ENCODE measurements at regions not wholly inside any gene's neighbourhood (a gene's known extent, or its start where the extent isn't known, plus 50 kb on each side); places are given as distances from the start of the nearest gene placed in this dataset.

DNA sequence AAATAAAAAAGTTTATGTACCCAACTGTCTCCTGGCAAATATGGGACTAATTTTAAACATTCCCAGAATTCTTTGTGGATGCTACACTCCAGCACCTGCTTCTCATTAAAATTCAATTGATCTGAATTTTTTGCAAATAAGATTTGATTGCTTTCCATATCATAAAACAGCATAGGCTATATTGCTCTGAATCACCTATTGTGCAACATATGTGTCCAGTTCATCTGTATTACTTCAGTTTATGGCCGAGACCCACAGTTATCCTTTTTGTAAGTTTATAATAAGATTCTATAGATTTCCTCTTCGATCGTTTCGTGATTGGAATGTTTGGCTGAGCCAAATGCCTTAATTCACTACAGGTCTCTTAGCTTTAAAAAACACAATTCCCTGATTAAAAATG is 351.1 kb downstream of the TFEC start:
- Mint-ChIP-seq H3K4me3 (no peak overlapping the region), H3K27ac (no peak overlapping the region), H3K4me1 (no peaks in the 10 kb centered on the region), H3K36me3 (no peaks in the 10 kb centered on the region), H3K9me3 (no peaks in the 10 kb centered on the region), H3K27me3 (no peaks in the 10 kb centered on the region)
- DNase-seq (no peak), ATAC-seq (ENCODE audit: low read depth in 2 of 2) (no peak)

GRCh38 chr7:115678086-115678982 is 352.2 kb downstream of the TFEC start:
- Mint-ChIP-seq H3K4me3 (no peak overlapping the region), H3K27me3 (no peaks in the 10 kb centered on the region), H3K4me1 (no peaks in the 10 kb centered on the region), H3K9me3 (no peaks in the 10 kb centered on the region), H3K27ac (no peak overlapping the region), H3K36me3 (no peaks in the 10 kb centered on the region)
- no peak for DNase-seq
- no peak for ATAC-seq (ENCODE audit: low read depth in 2 of 2)

GRCh38 chr7:115676707-115677106 is 353.9 kb downstream of the TFEC start:
- H3K27me3 Mint-ChIP-seq: no peaks in the 10 kb centered on the region
- no peaks in the 10 kb centered on the region for H3K4me1 Mint-ChIP-seq
- H3K9me3 Mint-ChIP-seq: no peaks in the 10 kb centered on the region
- no peak overlapping the region for H3K27ac Mint-ChIP-seq
- ATAC-seq (ENCODE audit: low read depth in 2 of 2) (no peak), DNase-seq (no peak)
- H3K4me3 Mint-ChIP-seq: no peak overlapping the region
- no peaks in the 10 kb centered on the region for H3K36me3 Mint-ChIP-seq

DNA sequence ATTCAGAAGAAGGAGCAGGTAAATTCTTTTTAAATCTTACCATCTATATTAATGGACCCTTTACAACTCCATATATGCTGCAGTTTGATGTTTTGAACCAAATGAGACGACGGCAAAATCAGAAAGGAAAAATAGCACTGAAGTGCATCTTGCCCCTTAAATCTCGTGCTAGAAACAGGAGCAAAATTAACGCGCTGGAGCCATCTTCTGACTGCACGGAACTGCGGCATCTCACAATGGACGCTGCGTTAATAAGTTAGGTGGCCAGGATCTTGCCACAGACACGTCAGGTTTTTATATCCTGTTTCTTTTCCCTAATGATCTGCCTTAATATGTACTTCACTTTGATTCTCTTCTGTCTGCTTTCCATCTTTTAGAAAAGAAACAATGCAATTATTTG is 354.5 kb downstream of the TFEC start:
- ATAC-seq (ENCODE audit: low read depth in 2 of 2) (no peak), DNase-seq (no peak)
- no peaks in the 10 kb centered on the region for H3K27me3 Mint-ChIP-seq
- no peaks in the 10 kb centered on the region for H3K9me3 Mint-ChIP-seq
- no peaks in the 10 kb centered on the region for H3K4me1 Mint-ChIP-seq
- H3K27ac Mint-ChIP-seq: no peak overlapping the region
- no peak overlapping the region for H3K4me3 Mint-ChIP-seq
- H3K36me3 Mint-ChIP-seq: no peaks in the 10 kb centered on the region

DNA sequence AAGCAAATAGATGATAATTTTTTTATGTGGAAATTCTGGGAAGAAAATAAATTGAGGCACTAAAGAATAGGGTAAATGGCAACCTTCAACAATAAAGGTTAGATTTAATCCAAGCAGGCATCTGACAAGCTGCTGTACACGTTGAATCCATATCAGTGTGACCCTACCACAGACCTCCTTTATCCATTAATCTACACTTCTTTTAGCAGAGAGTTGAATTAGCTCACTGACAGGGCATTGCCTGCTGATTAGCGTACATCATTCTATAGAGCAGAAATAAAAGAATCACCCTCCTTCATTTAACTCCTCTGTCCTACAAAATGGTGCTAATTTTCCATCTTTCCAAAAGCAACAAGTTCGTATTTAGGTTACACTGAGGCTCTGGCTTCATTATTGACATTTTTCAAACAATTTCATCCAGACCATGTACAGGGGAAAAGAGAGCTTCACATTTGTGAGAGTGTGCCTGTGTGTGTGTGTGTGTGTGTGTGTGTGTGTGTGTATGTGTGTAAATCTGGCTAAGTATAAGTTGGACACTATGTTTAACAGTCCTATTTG is 356.0 kb downstream of the TFEC start:
- no peak overlapping the region for H3K4me3 Mint-ChIP-seq
- H3K4me1 Mint-ChIP-seq: no peaks in the 10 kb centered on the region
- no peaks in the 10 kb centered on the region for H3K36me3 Mint-ChIP-seq
- no peak for DNase-seq
- no peak overlapping the region for H3K27ac Mint-ChIP-seq
- no peaks in the 10 kb centered on the region for H3K9me3 Mint-ChIP-seq
- no peaks in the 10 kb centered on the region for H3K27me3 Mint-ChIP-seq
- no peak for ATAC-seq (ENCODE audit: low read depth in 2 of 2)

- H3K36me3 Mint-ChIP-seq: no peaks in the 10 kb centered on the region
- no peak overlapping the region for H3K27ac Mint-ChIP-seq
- H3K9me3 Mint-ChIP-seq: no peaks in the 10 kb centered on the region
- no peaks in the 10 kb centered on the region for H3K27me3 Mint-ChIP-seq
- H3K4me3 Mint-ChIP-seq: no peak overlapping the region
- ATAC-seq (ENCODE audit: low read depth in 2 of 2) (no peak), DNase-seq (no peak)
- H3K4me1 Mint-ChIP-seq: no peaks in the 10 kb centered on the region
Observed at GRCh38 chr7:115672024-115672423, 358.5 kb downstream of the TFEC start.

DNA sequence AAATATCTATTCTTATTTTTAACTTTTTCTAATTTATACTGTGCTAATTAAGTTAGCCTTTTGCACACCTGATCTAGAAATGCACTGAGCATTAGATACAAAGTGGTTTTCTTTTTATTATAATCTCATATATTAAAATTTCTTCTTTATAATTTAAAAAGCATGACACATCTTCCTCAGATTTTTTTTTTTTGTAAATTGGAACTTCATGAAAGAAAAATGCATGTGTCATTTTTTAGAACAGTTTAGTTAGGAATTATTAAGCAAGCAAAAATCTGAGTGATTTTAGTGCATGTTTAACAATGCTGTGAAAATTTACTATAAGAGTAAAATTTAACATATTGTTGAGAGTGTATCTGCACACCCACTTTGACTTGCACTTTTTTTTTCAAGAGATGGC is 367.9 kb downstream of the TFEC start:
- H3K27ac Mint-ChIP-seq: no peak overlapping the region
- no peaks in the 10 kb centered on the region for H3K4me1 Mint-ChIP-seq
- no peaks in the 10 kb centered on the region for H3K9me3 Mint-ChIP-seq
- ATAC-seq (ENCODE audit: low read depth in 2 of 2): no peak
- no peak overlapping the region for H3K4me3 Mint-ChIP-seq
- H3K36me3 Mint-ChIP-seq: no peaks in the 10 kb centered on the region
- no peaks in the 10 kb centered on the region for H3K27me3 Mint-ChIP-seq
- DNase-seq: no peak

DNA sequence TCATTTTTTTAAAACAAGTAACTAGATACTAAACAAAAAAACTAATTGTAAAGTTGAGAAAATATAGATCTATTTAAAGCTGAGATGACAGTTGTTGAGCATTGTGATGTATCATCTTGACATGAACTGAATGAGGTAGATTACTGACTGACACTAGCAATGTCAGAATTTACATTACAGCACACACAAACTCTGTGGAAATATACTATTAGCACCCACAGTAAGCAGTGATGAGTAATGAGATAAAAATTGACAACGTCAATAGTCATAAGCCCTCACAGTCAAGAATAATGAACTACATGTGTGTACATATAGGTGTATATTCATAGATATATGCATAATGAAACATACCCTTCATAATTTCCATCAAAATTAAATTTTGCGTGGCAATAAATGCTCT is 368.4 kb downstream of the TFEC start:
- no peaks in the 10 kb centered on the region for H3K4me1 Mint-ChIP-seq
- no peak overlapping the region for H3K4me3 Mint-ChIP-seq
- DNase-seq: no peak
- no peaks in the 10 kb centered on the region for H3K9me3 Mint-ChIP-seq
- no peak for ATAC-seq (ENCODE audit: low read depth in 2 of 2)
- H3K27ac Mint-ChIP-seq: no peak overlapping the region
- no peaks in the 10 kb centered on the region for H3K36me3 Mint-ChIP-seq
- H3K27me3 Mint-ChIP-seq: no peaks in the 10 kb centered on the region

DNA sequence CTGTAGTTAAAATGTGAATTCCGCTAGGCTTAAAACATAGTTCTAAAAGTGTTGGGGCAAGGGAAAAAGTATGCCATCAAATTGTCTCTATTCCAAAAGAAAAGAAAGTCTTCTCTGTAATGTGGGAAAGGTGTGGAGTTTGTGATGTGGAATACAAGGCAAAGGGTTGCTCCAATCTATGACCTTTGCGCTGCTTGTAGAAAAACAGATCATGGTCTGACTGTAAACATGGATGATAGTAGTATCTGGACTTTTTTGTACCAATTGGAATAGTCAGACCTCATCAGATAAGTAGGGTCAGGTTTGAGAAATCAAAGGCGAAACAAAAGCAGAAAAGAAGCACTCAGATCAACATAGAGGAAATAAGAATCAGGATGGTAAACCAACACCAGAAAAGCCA is 372.3 kb downstream of the TFEC start:
- Mint-ChIP-seq H3K36me3 (no peaks in the 10 kb centered on the region), H3K4me1 (no peaks in the 10 kb centered on the region), H3K27ac (no peak overlapping the region), H3K4me3 (no peak overlapping the region), H3K27me3 (no peaks in the 10 kb centered on the region), H3K9me3 (no peaks in the 10 kb centered on the region)
- ATAC-seq (ENCODE audit: low read depth in 2 of 2) (no peak), DNase-seq (no peak)

DNA sequence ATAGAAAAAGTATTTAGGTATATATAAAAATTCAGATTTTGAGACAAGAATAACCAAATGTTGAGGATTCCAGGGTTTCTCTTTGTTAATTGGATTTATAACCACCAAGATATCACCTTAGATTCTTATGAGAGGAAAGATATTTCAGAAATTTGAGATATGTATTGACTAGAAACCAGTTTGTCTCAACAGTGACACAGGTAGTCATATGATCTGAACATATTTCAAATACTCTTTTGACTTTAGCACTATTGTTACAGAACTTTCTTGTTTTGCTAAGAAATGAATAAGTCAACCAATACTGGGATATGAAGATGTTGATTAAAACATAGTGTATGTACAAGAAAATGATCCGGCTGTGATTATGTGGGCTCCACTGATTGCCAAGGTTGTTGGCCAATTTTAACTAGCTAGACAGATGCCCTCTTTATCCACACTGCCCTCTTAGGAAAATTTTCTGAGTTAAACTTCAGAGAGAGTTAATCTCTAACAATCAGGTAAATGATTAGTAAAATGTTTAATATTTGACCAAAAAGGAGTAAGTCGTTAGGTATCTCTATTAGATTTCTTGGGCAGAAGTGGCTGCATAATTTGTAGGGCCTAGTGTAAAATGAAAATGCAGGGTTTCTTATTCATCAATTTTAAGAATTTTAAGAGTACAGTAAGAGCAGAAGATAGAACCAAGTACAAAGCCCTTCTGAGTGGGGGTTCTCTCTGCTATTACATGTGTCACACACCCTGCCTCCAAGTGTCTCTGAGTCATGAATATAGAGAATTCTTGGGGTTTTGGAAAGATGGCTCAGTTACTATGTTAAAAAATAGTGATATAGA is 376.0 kb downstream of the TFEC start:
- H3K4me1 Mint-ChIP-seq: no peaks in the 10 kb centered on the region
- no peak for ATAC-seq (ENCODE audit: low read depth in 2 of 2)
- peaks cover 0 to 4% (median 0%) of the 10 kb centered on the region in 7 donors for H3K9me3 Mint-ChIP-seq
- no peak overlapping the region for H3K4me3 Mint-ChIP-seq
- H3K27ac Mint-ChIP-seq: no peak overlapping the region
- H3K36me3 Mint-ChIP-seq: no peaks in the 10 kb centered on the region
- no peaks in the 10 kb centered on the region for H3K27me3 Mint-ChIP-seq
- no peak for DNase-seq

GRCh38 chr7:115649429-115649828 is 381.1 kb downstream of the TFEC start:
- Mint-ChIP-seq H3K27me3 (no peaks in the 10 kb centered on the region), H3K4me3 (no peak overlapping the region), H3K36me3 (no peaks in the 10 kb centered on the region), H3K4me1 (no peaks in the 10 kb centered on the region), H3K27ac (no peak overlapping the region), H3K9me3 (peaks cover 0 to 11% (median 0%) of the 10 kb centered on the region in 7 donors)
- DNase-seq: no peak
- ATAC-seq (ENCODE audit: low read depth in 2 of 2): no peak

GRCh38 chr7:115647712-115648111 is 382.9 kb downstream of the TFEC start:
- ATAC-seq (ENCODE audit: low read depth in 2 of 2): no peak
- Mint-ChIP-seq H3K4me3 (no peak overlapping the region), H3K27ac (no peak overlapping the region)

DNA sequence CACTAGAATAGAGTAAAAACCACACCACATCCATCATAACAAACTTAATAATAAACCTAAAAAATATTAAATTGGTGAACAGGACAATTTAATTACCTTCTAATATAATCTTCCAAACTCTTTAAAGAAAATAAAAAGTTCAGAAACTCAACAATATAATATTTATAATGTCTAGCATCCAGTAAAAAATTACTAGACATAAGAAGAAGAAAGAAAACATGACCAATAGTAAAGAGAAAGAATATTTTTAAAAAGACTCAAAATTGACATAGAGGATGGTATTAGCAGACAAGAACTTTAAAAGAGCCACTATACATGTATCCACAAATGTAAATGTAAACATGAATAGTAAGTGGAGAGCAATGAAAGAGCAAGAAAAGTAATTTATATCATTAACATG is 388.4 kb downstream of the TFEC start:
- H3K4me1 Mint-ChIP-seq: no peaks in the 10 kb centered on the region
- peaks cover 1 to 26% (median 5%) of the 10 kb centered on the region in 7 donors for H3K9me3 Mint-ChIP-seq
- H3K4me3 Mint-ChIP-seq: no peak overlapping the region
- no peak overlapping the region for H3K27ac Mint-ChIP-seq
- no peak for ATAC-seq (ENCODE audit: low read depth in 2 of 2)
- no peaks in the 10 kb centered on the region for H3K27me3 Mint-ChIP-seq
- DNase-seq: no peak
- no peaks in the 10 kb centered on the region for H3K36me3 Mint-ChIP-seq

More at GRCh38 chr7:115647712-115648111, 382.9 kb downstream of the TFEC start:
- Mint-ChIP-seq H3K27me3 (no peaks in the 10 kb centered on the region), H3K4me1 (no peaks in the 10 kb centered on the region), H3K9me3 (peaks cover 0 to 17% (median 2%) of the 10 kb centered on the region in 7 donors), H3K36me3 (no peaks in the 10 kb centered on the region)
- no peak for DNase-seq

DNA sequence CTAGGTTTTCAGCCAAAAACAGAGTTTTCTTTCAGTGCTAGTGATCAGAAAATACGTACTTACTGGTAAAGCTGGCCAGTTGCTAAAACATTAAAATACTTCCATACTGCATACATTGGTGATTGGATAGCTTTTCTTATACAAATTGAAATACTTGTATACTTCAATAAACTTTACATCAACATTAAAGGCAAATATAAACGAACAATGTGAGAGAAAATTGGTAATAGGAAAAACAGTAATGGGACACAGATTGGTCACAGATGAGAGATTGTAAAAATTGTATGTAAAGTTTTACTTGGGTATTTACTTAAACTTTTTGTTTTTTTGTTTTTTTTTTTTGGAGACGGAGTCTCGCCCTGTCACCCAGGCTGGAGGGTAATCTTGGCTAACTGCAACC is 391.7 kb downstream of the TFEC start:
- H3K27ac Mint-ChIP-seq: no peak overlapping the region
- no peaks in the 10 kb centered on the region for H3K36me3 Mint-ChIP-seq
- no peak overlapping the region for H3K4me3 Mint-ChIP-seq
- H3K9me3 Mint-ChIP-seq: peaks cover 1 to 19% (median 3%) of the 10 kb centered on the region in 7 donors
- no peak for ATAC-seq (ENCODE audit: low read depth in 2 of 2)
- no peaks in the 10 kb centered on the region for H3K27me3 Mint-ChIP-seq
- H3K4me1 Mint-ChIP-seq: no peaks in the 10 kb centered on the region
- no peak for DNase-seq
